ENCODE measurements at regions not wholly inside any gene's neighbourhood (a gene's known extent, or its start where the extent isn't known, plus 50 kb on each side); places are given as distances from the start of the nearest gene placed in this dataset.

DNA sequence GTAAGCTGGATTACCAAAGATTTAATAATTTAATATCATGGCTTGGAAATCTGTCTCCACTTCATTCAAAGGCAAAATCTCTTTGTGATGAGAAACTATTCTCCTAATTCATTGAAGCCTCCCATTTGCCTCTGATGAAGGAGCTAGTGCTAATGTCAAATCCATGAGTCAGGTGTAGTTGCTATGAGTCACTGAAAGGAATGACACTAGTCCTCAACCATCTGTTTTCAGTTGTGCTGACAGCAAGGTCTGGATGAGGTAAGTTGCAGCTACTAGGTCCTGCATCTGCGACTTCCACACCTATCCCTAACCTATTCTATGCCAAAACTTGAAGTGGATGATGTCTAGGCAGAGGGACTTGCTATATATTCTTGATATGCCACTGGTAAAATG, 324.0 kb upstream of the UBE2E3 start:
- DNase-seq = no peak

DNA sequence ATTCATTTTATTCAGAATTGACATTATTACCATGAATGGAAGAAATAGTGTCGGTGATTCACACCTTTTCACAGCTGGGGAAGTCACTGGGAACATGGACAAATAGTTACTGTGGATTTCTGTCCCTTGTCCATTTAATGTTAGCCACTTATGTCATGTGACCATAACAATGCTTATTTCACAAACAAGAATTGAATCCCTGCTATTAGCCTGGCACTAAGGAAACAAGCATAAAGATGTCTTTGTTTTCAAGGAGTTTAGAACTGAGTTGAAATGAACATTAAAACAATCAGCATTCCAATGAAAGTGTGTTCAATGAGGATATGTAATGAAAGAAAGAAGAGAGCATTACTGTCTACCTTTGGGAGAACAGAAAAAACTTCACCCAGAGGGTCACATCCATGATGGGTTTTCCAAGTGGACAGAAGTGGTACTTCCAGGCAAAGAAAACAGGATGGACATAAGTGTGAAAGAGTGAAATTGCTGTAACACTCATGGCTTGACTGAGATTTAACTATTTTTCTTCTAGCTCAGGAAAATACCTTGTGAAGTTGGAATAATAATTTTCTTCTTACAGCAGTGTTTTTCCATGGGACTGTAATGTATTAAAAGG, 324.5 kb upstream of the UBE2E3 start:
- DNase-seq = no peak

DNA sequence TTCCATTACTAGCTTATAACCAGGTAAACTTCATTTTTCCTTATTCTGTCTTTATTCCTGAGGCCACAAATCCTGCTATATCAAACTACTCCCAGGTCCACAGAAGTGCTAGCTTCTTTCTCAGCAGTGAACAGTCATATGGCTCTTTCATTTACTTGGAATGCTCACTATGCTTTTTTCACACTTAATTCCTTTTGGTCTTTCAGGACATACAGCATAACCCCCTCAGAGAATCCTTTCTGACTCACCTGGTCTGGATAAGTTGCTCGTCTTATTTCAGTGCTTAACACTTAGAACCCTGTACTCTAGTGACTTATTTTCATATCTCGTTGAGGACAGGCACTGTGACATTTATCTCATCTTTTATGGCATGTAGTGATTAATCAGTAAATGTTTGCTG, 325.0 kb upstream of the UBE2E3 start:
- DNase-seq = no peak

DNA sequence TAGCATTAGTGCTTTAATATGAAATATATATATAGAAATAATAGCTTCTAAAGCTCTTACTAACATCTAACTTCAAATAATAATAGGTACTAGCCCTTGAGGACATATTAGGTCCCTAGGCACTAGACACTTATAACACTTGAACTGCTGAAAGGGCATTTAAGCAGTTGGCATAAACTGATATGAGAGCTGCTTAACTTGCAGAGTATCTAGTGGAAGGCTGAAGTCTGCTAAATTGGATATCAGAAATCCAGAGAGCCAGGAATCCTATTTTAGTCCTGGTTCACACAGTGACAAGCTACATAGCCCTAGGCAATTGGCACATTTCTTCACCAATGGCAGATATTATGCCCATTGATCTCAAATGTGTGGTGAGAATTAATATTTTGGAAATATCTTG, 326.9 kb upstream of the UBE2E3 start:
- no peak for DNase-seq

DNA sequence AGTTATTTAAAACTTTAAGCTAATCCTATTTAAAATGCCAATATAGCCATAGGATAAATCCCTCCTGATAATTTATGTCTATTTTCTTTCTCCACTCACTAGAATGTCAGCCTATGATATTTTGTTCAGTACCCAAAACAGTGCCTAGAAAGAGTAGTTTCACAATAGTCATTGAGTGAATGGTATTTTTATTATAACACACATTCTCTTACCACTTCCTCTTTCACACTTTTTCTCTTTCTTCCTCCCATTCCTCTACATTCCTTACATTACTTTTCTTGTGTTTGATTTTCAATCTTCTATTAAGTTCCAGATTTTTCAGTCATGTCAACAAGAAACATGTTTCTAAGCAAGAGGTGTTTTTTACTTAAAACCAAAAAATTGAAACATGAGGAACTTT, 327.6 kb upstream of the UBE2E3 start:
- no peak for DNase-seq

DNA sequence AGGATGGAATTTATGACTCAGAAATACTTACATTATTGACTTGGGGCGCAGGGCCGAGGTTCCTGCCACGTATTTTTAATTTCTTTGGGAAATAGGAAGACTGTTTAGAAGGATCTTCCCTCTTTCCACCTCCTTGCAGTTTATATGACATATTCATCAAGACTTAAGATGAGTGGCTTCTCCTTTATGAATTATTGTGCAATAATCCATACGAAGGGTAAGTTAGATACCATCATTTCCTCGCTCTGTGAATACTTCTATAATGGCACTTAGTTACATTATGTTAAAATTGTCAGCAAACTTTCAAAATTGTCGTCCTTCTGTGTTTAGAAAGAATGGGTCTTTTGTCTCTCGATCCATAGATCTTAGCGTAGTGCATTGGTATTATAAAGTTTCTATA, 328.8 kb upstream of the UBE2E3 start:
- no peak for DNase-seq

DNA sequence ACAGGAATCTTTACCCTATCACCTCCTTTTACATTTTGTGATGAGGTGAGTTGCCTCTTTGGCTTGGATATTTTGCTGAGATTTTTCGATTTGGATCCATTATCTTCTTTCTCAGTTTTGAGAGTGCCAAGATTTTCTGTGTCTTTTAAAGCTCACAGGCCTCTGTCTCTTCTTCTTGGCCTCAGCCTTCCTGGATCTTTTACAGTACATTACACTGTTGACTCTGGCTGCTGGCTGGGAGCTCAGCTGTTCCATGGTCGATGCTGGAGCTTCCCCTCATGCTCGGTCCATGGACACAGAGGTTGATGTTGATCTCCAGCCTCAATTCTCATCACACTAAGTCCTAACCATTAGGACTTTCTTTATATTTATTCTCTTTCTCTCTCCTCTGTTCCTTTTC, 332.8 kb upstream of the UBE2E3 start:
- DNase-seq = no peak

DNA sequence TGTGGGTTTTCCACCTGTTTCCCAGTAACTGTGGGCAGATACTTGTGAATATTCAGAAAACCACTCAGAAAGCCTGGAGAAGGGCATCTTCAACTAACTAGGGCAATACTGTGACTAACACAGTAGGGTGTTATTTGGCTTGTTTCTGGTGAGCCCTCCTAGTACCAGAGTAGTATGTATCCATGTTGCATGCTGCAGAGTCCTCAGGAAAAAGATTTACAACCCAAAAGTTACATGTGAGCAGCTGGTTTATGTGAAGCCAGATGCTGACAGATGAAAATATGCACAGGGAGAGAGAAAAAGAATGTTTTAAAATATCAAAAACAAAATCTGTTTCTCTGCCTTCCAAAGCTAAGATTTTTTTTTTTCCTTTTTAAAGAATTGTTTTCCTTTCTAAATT, 333.2 kb upstream of the UBE2E3 start:
- DNase-seq = no peak

DNA sequence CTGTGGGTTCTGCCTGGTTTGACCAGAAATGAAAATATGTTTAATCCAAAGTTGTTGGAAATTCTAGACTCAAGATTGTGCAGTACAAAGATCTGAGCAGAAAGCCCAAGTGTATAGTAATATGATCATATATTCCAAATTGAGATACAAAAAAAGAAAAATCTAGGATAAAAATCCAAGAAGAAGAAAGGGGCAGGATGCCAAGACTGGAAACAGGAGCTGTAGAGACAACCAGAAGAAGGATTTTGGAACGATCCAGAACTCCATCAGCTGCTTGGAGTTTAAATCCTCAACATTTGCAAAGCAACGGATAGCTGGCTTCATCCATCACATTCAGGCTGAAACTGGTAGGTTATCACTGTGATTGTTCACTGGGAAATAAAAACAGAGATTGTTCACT, 333.6 kb upstream of the UBE2E3 start:
- no peak for DNase-seq

DNA sequence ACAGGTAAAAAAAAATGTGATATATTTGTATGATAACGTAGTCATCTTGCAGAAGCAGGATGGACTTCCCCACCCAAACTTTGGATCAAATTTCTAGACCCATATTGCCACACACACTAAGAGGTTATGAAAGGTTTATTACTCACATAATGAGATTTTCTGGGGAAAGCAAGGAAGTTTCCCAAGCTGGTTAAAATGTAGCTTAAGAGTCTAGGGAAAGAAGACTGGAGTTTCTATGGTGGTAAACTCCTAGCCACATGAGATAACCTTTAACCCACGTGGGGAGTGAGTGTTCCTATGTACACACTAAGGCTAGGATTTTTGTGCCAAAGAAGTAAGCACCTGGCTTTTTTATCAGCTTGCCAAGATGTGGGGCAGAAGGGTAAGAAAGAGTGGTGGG, 335.7 kb upstream of the UBE2E3 start:
- DNase-seq = no peak

DNA sequence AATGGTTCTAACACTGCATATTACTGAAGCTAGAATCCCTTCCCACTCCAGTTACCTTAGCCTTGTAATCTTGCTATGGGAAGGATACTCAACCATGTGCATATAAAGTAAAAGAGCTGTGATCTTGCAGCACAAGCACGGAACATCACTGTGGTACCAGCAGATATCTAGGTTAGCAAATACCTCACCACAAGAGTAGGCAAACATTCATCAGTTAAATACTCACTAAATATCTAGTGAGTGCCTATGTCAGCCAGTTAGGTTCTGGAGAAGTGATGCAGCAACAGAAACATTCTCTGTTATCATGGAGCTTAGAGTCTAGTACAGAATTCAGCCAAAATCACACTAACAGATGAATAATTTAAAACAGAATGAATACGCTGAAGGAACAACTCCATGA, 349.6 kb upstream of the UBE2E3 start:
- no peak for DNase-seq

DNA sequence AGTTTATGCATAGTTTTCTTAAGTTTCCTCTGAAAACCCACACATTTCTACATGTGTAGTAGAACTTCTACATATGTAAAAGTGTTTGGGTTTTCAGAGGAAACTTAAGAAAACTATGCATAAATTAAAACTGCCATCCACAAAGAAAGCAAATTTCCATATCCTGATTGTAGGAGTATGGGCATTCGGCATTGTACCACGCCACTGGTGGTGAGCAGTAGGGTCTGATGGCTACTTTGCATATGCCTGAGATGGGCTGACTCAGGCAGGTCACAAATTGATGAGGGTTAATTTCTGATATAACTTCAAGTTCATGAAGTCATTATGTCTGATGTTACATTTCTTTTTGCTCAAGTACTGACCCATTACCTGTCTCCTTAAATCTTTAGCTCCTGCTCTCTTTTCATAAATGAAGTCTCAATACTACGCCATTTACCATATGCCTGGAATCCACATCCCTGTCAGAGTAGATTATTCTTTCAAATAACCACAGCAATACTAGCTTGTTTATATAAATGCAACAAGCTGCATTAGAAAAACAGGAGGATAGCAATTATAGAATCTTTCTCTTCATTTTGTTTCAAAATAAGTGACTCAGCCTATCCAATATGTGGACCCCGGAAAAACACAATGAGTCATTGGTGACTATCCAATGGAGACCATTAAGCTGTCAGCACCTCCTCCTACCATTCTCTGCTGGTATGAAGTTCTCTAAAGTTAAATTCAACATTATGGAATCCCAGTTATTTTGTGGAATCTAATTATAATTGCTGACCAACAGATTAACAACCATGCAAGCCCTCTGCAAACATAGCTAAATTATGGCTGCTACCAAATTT, 355.2 kb upstream of the UBE2E3 start:
- no peak for DNase-seq

DNA sequence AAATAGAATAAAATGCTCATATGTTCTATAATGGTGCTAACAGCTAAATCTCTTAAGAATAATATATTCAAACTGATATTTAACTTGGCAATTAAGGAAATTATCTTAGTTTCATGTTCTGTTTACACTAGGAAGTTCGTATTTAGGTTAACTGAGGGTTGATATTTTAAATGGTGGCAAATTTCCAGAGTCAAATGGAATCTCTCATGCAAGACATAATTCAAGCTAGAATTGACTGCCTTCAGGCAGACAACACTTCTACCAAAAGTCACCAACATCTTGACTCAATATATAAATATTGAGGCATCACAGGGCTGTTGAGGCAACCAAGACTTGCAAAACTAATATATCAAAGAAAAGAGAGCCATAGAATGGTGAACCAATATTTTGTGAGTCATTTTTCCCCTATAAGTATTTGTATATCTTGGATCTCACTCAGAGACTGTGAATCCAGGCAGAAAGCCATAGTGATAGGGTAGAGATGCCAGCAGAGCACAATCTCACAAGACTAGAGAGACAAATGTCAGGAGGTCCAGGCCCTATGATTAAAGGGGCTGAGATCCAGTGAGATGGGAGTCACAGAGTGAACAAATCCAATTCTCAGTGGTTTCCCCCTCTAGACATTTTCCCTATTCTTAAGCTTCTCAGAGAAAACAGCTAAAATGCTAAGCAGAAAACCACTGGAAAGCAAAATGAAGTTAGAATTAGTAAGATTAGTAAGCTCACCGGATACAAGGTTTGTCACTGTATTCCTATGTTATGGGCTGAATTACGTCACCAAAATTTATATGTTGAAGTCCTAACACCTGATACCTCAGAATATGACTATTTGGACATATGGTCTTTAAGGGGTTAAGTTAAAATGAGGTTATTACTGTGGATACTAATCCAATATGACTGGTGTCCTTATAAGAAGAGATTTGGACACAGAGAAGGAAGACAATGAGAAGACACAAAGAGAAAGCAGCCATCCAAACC, 358.2 kb upstream of the UBE2E3 start:
- no peak for DNase-seq

DNA sequence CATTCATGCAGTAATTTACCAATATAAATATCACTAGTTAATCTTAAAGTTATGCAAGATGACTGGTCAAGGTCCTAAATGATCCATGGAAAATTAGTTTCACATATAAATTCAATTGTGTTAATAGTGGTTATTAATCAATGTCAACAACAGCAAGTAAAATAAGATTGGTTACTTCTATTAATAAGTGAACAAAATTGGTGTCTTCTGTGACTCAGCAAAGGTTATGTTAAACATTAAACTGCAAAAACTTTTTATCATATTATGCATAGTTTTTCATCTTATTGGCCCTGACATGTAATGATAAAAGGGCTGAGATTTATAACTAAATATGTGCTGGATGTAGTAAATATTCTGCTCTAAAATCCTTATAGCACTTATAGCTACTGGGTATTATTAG, 359.0 kb upstream of the UBE2E3 start:
- DNase-seq = no peak

DNA sequence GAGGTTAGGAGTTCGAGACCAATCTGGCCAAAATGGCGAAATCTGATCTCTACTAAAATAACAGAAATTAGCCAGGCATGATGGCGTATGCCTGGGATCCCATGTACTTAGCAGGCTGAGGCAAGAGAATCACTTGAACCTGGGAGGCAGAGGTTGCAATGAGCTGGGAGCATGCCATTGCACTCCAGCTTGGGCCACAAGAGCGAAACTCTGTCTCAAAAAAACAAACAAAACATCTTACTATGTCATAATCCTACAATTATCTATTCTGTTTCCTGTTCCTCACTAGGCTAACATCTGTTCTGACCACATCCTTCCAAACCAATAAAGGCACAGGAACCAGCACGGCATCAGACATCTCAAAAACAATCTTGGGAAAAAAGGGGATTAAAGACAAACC, 361.8 kb upstream of the UBE2E3 start:
- no peak for DNase-seq

DNA sequence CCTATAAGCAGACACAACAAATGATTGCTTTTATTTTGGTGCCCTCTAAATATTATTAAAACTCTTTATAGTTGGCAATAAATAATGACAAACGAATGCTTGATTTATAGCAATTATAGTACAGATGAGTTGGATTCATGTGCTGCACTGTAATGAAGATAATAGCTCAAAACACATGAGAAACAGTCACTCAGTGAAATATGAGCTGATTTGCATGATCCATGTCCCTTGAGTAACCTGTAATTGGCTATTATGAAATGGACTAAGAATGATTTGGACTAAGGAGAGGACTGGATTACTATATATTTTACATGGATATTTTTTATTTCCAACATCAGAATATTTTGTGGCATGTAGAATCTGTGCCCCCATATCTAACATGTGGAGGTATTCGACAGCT, 365.6 kb upstream of the UBE2E3 start:
- no peak for DNase-seq

DNA sequence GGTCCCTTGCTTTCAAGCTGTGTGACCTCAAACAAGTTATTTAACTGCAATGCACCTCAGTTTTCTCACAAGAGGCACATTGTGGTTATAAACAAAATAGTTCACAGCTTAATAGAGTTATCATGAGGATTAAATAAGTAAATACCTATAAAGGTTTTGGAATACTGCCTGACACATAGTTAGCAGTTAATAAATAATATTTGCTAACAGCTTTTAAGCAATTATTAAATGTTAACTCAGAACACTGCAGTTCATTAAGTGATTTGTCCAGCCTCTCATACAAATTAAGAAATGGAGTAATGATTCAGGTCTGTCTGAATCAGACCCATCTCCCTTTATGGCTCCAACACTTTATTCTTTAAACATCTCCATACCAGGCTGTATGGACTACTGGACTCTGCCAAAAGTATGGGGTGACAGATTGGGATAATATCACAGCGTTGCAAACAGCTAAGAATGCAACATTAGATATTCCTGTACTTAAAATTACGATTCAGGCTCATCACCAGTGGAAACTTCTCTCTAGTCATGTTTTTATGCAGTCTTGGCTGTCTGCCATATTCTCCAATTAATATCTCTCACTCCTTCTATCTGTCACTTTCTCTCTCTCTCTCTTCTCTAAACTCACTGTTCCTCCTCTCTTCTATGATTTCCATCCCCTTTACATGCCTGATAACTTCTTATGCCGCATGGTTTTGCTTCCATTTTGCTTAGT, 370.6 kb upstream of the UBE2E3 start:
- DNase-seq = no peak

DNA sequence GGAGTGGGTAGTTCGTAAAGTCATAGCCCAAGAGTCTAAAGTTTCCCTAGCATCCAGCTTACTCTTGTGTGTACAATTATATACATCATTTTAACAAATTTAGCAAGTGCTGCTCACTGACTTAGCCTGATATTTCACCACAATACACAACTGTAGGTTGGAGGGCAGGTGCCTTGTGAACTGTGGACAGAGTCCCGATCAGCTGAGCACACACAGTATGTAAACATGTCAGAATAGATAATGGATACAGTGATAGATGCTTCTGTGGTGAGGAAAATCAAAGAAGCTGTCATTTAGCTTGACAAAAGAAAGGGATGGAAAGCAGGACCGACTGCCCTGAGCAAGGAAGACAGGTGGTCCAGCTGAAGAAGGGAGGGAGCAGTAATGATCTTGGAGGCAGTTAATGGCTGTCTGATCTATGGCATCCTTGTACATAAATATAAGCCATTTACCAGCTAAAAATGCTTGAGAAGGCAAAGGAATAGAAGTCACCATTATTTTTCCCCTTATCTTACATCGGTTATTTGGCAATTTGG, 372.8 kb upstream of the UBE2E3 start:
- no peak for DNase-seq

DNA sequence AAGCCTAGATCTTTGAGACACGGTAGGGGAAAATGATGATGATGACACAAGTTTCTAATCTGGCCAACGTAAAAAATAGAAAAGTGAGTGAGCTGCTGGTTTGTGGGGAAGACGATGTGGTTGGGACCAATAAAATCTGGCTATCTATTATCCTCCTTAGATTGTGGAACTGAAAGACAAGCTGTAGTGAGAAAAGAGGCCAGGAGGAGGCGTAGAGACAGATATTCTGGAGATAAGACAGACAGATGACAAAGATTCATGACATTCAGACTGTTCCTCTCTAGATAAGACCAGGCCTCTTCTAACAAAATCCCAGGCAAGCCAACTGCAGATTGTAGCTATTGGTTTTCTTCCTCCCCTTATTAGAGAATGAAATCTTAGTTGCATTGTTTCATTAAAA, 376.3 kb upstream of the UBE2E3 start:
- DNase-seq = no peak

DNA sequence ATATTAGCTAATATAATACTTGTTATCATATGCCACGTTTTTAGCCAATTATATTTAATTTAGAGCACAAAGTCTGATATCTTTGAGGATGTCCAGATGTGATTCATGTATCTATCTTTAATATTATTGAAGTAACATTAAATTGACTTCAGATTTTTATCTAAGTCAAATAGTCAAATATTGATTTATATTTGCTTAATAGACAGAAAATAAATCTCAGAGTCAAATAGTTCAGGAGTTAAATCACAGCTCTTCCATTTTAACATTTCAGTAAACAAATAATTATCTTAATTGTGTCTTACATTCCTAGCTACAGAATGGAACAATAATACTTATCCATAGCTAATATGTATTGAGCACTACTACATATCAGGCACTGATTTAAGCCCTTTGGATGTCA, 379.4 kb upstream of the UBE2E3 start:
- no peak for DNase-seq

DNA sequence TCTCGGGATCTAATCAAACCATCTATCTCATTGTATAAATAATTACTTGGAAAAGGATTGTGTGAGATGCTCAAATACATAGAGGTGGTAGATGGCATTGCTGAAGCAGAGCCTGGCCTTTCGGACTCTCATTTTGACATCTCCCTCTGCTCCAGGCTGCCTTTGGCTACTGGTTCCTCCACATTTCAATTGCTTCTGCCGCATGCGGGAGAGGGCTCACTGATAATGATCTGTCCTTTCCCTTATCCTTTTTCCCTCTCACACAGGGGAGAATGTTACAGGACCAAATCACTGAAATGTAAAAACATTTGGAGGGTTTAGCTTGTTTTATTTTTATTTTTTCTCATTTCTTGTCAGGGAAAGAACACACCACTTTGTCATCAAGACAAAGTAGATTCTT, 380.6 kb upstream of the UBE2E3 start:
- DNase-seq = no peak

DNA sequence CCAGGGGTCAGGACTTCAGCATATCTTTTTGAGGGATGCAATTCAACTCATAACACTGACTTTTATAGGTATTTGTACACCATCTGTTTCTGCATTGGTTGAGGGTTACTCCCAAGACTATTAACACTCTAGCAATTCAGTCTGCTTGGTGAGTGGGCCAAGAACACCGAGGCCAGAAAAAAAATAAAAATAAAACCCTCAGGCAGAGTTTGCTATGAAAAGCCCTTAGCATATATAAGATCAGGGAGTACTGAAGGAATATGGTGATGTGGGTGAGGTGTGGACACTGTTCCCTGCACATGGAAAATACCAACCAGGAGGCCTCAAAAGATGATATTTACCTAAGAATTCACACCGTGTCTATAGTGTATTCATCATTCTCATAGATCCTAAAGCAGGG, 383.2 kb upstream of the UBE2E3 start:
- DNase-seq = no peak

DNA sequence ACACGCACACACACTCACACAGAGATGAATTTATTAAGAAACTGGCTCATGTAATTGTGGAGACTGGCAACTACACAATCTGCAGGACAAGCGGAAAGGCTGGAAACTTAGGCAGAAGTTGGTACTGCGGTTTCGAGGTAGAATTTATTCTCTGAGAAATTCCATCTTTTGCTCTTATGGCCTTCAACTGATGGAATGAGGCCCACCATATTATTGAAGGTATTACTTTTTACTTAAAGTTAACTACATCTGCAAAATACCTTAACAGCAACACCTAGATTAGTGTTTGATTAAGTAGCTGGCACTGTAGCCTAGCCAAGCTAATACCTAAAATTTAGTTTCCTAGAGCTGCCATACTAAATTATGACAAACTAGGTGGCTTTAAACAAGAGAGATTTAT, 384.0 kb upstream of the UBE2E3 start:
- DNase-seq = no peak
